ENCODE measurements at regions not wholly inside any gene's neighbourhood (a gene's known extent, or its start where the extent isn't known, plus 50 kb on each side); places are given as distances from the start of the nearest gene placed in this dataset.

- no peak for DNase-seq
Observed at GRCh38 chr12:107983756-107984472, 145.2 kb upstream of the WSCD2 start.

DNA sequence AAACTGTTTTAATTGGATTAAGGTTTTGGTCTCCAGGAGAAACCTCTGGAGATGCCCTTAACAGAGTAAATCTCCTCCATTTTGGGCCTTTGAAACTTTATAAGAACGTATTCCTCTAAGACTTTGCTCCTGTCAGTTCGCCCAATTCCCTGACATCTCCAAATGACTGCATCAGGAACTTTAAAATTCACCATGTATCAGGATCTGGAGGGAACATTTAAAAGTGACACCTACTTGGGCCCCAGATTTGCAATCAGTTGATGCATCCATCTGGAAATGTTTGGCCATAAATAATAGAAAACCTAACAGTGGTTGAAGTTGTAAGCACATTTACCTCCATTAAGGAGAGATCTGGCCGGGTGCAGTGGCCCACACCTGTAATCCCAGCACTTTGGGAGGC, 144.1 kb upstream of the WSCD2 start:
- DNase-seq, result no peak

DNA sequence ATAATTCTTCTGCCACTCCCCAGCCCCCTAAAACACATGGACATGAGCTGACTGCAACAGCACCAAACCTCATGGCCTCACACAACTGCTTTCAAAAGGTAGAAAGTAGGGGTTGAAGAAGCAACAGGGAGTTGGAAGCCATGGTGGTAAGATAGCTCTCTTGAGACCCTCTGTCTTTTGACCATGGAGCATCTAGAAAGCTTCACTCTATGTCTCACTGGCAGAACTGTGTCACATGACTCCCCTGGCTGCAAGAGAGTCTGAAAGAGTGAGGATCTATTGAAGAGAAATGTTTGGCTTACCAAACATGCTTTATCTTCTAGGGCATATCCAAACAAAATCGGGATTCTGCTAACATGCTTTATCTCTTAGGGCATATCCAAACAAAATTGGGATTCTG, 142.9 kb upstream of the WSCD2 start:
- DNase-seq, result no peak

DNA sequence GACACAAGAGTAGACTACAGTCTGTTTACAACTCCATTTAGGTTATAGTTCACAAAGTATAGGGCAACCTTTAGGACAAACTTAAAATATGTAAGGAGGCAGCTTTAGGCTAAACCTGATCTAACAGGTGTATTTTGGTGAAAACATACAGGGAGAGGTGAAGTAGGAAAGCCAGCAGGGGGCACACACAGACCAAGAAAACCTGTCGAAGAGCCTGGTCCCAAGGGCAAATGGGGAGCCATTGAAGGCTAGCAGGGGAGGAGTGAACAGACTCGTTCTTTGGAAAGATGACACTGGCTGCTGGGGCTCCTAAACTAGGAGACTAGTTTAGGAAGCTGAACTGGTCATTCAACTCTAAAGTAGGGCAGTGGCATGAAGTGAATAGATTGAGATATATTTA, 138.8 kb upstream of the WSCD2 start:
- no peak for DNase-seq

DNA sequence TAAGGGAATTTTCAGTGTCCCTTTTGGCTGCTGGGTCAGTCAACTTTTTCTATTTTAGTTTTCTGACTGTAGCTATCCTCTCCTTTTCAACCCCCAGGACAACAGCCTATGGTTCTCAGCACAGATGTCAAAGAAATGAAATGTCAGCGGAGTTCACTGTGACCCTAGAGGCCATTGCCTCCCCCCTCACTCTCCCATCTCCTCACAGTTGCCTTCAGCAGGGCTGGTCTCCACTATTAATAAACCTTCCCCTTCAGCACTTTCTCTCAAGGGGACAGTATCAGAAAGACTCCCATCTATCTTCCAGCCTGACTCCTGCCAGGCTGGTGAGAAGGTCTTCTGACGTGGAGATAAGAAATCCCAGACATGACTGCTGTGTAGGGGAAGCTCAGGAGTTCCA, 137.1 kb upstream of the WSCD2 start:
- no peak for DNase-seq

GRCh38 chr12:107992870-107993451, 136.1 kb upstream of the WSCD2 start:
- DNase-seq, result no peak

- DNase-seq, result no peak
Observed at GRCh38 chr12:107998863-107999262, 130.2 kb upstream of the WSCD2 start.

DNA sequence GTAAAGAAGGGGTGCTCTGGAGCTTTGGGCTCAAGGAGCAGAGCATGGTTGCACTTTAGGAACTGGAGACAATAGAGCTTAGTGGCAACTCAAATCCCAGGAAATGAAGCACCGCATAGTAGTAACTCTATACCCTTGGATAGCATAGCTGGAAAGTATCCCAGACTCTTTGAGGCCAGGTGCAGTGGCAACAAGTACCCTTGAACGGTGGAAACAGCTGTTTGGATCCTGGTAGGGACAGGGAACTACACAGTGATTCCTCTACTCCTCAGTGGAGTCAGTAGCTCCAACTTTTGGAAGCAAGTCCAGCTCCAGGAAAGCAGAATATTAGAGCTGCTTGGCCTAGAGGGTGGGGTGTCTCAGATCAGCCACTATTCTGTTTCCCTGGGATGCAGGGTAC, 129.0 kb upstream of the WSCD2 start:
- DNase-seq, result no peak

- no peak for DNase-seq
Observed at GRCh38 chr12:108004319-108004718, 124.8 kb upstream of the WSCD2 start.

GRCh38 chr12:108008163-108008905, 120.8 kb upstream of the WSCD2 start:
- DNase-seq, result no peak

DNA sequence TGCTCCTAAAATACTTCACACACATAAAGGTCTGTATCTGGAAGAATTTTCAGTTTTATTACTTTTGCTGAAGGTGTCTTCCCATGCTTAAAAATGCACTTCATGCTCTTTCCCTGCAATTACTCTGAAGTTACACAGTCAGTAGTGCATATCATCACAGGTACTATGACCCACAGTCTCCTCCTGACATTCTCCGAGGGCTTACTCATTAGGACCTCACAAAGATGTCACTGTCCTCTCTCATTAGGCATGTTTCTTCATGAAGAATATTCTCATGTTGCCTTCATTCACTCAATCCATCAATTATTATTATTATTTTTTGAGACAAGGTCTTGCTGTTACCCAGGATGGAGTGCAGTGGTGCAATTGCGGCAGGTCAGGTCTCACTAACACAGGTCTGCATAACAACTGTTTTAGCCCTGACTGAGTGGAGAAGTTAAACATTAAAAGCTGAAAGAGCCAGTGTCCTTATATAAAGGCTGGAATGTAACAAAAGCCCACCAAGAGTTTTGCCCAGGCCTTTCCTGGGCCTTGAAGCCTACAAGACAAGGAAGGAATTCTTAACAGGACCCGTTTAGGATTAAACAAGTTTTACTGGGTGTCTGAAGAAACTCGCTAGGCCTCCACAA, 119.5 kb upstream of the WSCD2 start:
- DNase-seq, result no peak

- no peak for DNase-seq
Observed at GRCh38 chr12:108016022-108016564, 113.0 kb upstream of the WSCD2 start.

DNA sequence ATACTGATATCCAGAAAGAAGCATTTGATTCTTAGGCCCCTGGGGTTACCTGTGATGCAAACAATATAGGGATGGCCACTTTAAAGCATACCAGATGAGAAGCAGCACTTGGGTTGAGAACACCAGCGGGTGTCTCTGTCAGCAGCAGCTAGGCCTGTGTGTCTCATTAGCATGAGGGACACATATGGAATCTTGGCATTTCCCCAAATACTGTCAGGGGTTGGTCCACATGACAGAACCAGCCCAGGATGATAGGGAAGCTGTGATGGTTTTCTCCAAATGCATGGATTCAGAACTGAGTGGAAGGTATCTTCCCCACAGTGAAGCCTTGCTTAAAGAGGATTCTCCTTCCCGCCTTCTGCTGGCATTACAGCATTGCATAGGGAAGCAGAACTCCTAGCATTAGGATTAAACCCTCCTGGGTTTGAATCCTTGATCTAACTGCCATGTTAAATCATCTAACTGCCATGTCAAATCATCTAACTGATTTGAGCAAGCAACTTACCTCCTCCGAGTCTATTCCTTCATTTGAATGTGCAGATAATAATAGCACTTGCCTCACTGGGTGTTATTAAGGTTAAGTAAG, 111.5 kb upstream of the WSCD2 start:
- no peak for DNase-seq

DNA sequence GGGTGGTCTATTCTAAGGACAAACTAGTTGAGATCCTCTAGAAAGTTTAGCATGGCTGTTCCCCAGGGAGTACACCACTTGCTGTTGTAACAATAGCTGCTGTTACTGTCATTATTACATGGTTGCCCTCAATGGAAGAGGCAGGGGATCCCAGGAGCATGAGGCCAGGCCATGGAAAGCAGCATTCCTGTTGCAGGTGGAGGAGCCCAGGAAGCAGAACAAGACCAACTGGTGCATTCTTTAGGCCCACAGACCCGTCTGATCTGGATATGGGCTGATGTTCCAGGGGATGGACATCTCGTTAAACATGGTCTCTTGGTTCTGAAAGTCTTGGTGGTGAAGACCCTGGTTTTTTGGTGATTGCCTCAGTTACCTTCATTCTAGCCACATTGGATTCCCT, 109.2 kb upstream of the WSCD2 start:
- no peak for DNase-seq

- no peak for DNase-seq
Observed at GRCh38 chr12:108021141-108021540, 107.9 kb upstream of the WSCD2 start.

- DNase-seq, result no peak
Observed at GRCh38 chr12:108021949-108022522, 107.1 kb upstream of the WSCD2 start.

DNA sequence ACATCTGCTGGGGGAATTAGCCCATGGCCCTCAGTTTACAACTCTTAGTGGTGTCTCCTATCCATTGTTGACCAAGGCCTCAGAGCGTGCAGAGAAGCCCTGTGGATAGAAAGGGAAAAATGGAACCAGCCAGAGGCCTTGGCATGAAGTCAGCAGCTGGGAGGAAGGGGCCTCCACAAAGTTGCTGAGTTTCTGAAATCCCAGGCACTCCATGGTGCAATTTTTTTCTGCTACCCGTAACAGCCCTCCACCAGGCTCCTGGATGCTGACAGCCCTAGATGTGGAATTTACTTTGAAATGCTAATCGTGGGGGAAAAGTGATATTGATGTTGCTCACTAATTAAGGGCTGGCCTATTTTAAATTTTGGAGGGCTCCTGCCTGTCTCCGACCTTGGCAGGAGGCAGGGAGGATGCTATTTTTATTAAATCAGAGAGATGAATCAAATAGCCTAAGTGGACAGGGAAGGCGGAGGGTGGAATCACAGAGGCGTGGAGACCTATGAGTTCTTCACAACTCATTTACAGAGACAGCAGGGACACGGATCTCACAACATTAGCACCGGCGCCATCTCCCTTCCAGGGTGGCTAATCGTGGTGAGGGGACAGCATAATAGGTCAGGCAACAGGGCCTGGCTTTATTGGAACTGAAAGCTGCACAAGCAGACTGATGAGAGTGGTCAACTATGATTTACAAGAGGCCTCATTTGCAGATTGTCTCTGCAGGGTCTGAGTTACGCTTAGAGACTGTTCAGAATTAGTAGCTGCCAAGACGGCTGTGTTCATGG, 99.8 kb upstream of the WSCD2 start:
- no peak for DNase-seq

- no peak for DNase-seq
Observed at GRCh38 chr12:108033090-108033489, 96.0 kb upstream of the WSCD2 start.

DNA sequence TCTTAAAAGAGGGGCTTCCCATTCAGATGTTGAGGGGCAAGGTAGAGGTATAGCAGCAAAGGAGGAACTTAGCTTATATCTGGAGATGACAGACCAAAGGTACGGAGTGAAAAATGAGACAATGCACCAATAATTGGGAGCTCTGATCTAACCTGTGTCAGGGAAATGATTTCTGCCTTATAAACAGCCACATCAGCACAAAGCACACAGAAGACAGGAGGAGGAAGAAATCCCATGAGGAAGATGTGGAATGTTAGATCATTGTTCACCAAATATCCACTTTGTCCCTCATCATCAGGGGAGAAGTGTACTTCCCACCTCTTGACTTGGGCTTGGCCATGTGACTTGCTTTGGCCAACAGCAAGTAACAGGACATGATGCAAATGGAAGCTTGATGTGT, 93.7 kb upstream of the WSCD2 start:
- DNase-seq, result no peak

GRCh38 chr12:108037960-108038359, 91.1 kb upstream of the WSCD2 start:
- DNase-seq, result no peak

GRCh38 chr12:108039794-108040193, 89.3 kb upstream of the WSCD2 start:
- DNase-seq, result no peak

DNA sequence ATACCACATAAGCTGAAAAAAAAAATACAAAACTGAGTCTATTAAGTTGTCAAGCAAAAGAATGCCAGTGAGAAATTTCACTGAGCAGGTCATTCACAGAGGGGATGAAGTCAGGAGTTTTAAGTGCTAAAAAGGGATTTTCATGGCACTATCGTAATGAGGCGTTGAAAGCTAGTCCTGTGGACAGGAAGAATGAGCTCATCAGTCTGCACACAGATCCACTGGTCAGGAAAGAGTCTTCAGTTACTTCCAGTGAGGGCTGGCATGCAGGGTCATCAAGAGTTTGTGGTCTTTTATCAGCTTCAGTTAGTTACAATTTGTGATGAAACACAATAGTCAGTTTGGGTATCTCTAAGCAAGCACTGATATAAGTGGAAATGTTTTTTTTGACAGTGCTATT, 88.1 kb upstream of the WSCD2 start:
- no peak for DNase-seq

Measured in stimulated activated CD4-positive, alpha-beta T cell treated with anti-CD3 and anti-CD28 coated beads, Interleukin-12 subunit alpha, Interleukin-12 subunit beta, amount 100 ng/mL, for 4 hours (primary cell).